Hepatocyte (in vitro differentiated cells): ENCODE measurements at regions not wholly inside any gene's neighbourhood (a gene's known extent, or its start where the extent isn't known, plus 50 kb on each side); places are given as distances from the start of the nearest gene placed in this dataset.

Experiments
- DNase-seq: peaks from one replicate; pipeline ENCODE4 v3.0.0-alpha.2; 2016; ENCODE audit warnings: low spot score
- H2AFZ ChIP-seq: fragments of 200-600 bp; sonication (generic); 2 replicates; pipeline ENCODE4 v1.6.0; 2016; ENCODE audit warnings: antibody characterized with exemption, mild to moderate bottlenecking
- H3K27ac ChIP-seq: fragments of 200-600 bp; sonication (generic); 2 replicates; pipeline ENCODE4 v1.5.1; 2016; ENCODE audit warnings: mild to moderate bottlenecking
- H3K27me3 ChIP-seq: fragments of 200-600 bp; sonication (generic); 2 replicates; pipeline ENCODE4 v1.6.1; 2016
- H3K36me3 ChIP-seq: fragments of 200-600 bp; sonication (generic); replicated peaks from 2 replicates; pipeline ENCODE4 v1.5.1; 2016; ENCODE audit warnings: low read depth; ENCODE audit not compliant: insufficient read depth
- H3K4me1 ChIP-seq: fragments of 200-600 bp; sonication (generic); 2 replicates; pipeline ENCODE4 v1.5.1; 2016; ENCODE audit warnings: mild to moderate bottlenecking, moderate library complexity; ENCODE audit not compliant: insufficient read depth
- H3K4me2 ChIP-seq: fragments of 200-600 bp; sonication (generic); 2 replicates; pipeline ENCODE4 v1.6.0; 2016
- H3K4me3 ChIP-seq: fragments of 200-600 bp; sonication (generic); 2 replicates; pipeline ENCODE4 v1.5.1; 2016; ENCODE audit warnings: mild to moderate bottlenecking
- H3K79me2 ChIP-seq: fragments of 200-600 bp; sonication (generic); 2 replicates; pipeline ENCODE4 v1.6.0; 2017; ENCODE audit warnings: mild to moderate bottlenecking
- H3K9me2 ChIP-seq: fragments of 200-600 bp; sonication (generic); replicated peaks from 2 replicates; pipeline ENCODE4 v1.6.0; 2017; ENCODE audit warnings: mild to moderate bottlenecking; ENCODE audit not compliant: insufficient read depth
- H3K9me3 ChIP-seq: fragments of 200-600 bp; sonication (generic); 2 replicates; pipeline ENCODE4 v1.5.1; 2016; ENCODE audit warnings: low read depth, mild to moderate bottlenecking
- H4K20me1 ChIP-seq: fragments of 200-600 bp; sonication (generic); 2 replicates; pipeline ENCODE4 v1.6.0; 2016; ENCODE audit warnings: mild to moderate bottlenecking; ENCODE audit not compliant: insufficient read depth, poor library complexity, severe bottlenecking
- CTCF ChIP-seq: fragments of 200-600 bp; sonication (generic); IDR thresholded peaks from 2 replicates; pipeline ENCODE4 v1.5.1; 2016; ENCODE audit warnings: antibody characterized with exemption, mild to moderate bottlenecking; ENCODE audit not compliant: poor library complexity
- EZH2 ChIP-seq: fragments of 200-600 bp; sonication (generic); IDR thresholded peaks from 2 replicates; pipeline ENCODE4 v1.6.1; 2016; ENCODE audit warnings: antibody characterized with exemption, mild to moderate bottlenecking, borderline replicate concordance
- EZH2phosphoT487 ChIP-seq: fragments of 200-600 bp; sonication (generic); IDR thresholded peaks from one replicate; pipeline ENCODE4 v1.6.1; 2018; ENCODE audit warnings: antibody characterized with exemption, mild to moderate bottlenecking, low read depth, moderate library complexity; ENCODE audit not compliant: unreplicated experiment, severe bottlenecking
- WGBS: methylation state at CpG from one replicate; pipeline ENCODE4 v1.1.6; 2016; ENCODE audit warnings: low lambda C conversion rate; ENCODE audit errors: missing lambda C conversion rate; 5-methylcytosine and 5-hydroxymethylcytosine counted together

GRCh38 chr22:48256776-48257684, 1494.6 kb downstream of the TBC1D22A start:
- 90% methylated on average over 21 of the region's 21 CpGs for WGBS
- no peaks in the 10 kb centered on the region for H3K4me1 ChIP-seq
- H3K4me2 ChIP-seq = no peak overlapping the region
- H2AFZ ChIP-seq = no peak overlapping the region
- H3K36me3 ChIP-seq = no peaks in the 10 kb centered on the region
- no peaks in the 10 kb centered on the region for H3K79me2 ChIP-seq
- H3K9me2 ChIP-seq = no peaks in the 10 kb centered on the region
- DNase-seq = no peak
- H3K27me3 ChIP-seq = peaks cover 14% of the 10 kb centered on the region
- no peaks in the 10 kb centered on the region for H3K9me3 ChIP-seq
- TF ChIP-seq EZH2phosphoT487 = no peak
- no peak for TF ChIP-seq EZH2
- TF ChIP-seq CTCF = no peak
- no peaks in the 10 kb centered on the region for H4K20me1 ChIP-seq
- H3K27ac ChIP-seq = no peak overlapping the region
- no peak overlapping the region for H3K4me3 ChIP-seq

GRCh38 chr22:48256041-48256739, 1493.7 kb downstream of the TBC1D22A start:
- TF ChIP-seq EZH2phosphoT487 (no peak), EZH2 (no peak), CTCF (no peak)
- Histone ChIP-seq H2AFZ (no peak overlapping the region), H4K20me1 (no peaks in the 10 kb centered on the region), H3K36me3 (no peaks in the 10 kb centered on the region), H3K27me3 (peaks cover 19% of the 10 kb centered on the region), H3K4me3 (no peak overlapping the region), H3K4me1 (no peaks in the 10 kb centered on the region), H3K79me2 (no peaks in the 10 kb centered on the region), H3K27ac (no peak overlapping the region), H3K4me2 (no peak overlapping the region), H3K9me2 (no peaks in the 10 kb centered on the region), H3K9me3 (no peaks in the 10 kb centered on the region)
- WGBS = 77% methylated on average over 17 of the region's 17 CpGs
- no peak for DNase-seq

GRCh38 chr22:48254311-48254873, 1491.9 kb downstream of the TBC1D22A start:
- H3K9me3 ChIP-seq = no peaks in the 10 kb centered on the region
- peak overlapping the region; percentile 39 for H3K4me2 ChIP-seq
- no peaks in the 10 kb centered on the region for H3K4me1 ChIP-seq
- no peaks in the 10 kb centered on the region for H3K9me2 ChIP-seq
- no peaks in the 10 kb centered on the region for H4K20me1 ChIP-seq
- H2AFZ ChIP-seq = no peak overlapping the region
- H3K4me3 ChIP-seq = no peak overlapping the region
- no peak overlapping the region for H3K27ac ChIP-seq
- TF ChIP-seq EZH2 (no peak), EZH2phosphoT487 (no peak), CTCF (no peak)
- H3K36me3 ChIP-seq = no peaks in the 10 kb centered on the region
- H3K27me3 ChIP-seq = peaks cover 27% of the 10 kb centered on the region
- DNase-seq = no peak
- 36% methylated on average over 13 of the region's 13 CpGs for WGBS
- H3K79me2 ChIP-seq = no peaks in the 10 kb centered on the region
